NCI-H446 treated with DMSO at 0.1 percent for 48 hours (cell line): ENCODE measurements at regions not wholly inside any gene's neighbourhood (a gene's known extent, or its start where the extent isn't known, plus 50 kb on each side); places are given as distances from the start of the nearest gene placed in this dataset.

Experiments used
- DNase-seq: peaks from one replicate; lab custom pipeline; 2025; lab: John Stamatoyannopoulos, UW

DNA sequence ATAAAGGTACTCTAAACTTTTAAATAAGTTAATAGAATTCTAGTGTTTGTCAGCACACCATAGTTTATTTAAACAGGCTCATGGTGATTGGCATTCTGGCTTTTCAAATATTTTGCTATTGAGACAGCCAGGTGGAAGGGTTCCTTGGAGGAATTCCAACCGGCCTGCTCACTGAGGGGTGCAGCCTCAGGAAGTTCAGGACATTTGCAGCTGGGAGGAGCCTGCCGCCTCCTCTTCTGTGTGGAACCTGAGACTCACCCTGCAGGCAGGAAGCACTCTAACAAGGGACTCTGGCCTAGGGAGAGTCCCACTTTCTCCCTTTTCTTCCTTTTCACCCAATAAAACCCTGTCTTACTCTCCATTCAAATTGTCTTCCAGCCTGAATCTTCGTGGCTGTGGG is 1328.0 kb downstream of the FSTL5 start:
- DNase-seq: no peak

GRCh38 chr4:160836431-160836830 is 1327.4 kb downstream of the FSTL5 start:
- DNase-seq: no peak

DNA sequence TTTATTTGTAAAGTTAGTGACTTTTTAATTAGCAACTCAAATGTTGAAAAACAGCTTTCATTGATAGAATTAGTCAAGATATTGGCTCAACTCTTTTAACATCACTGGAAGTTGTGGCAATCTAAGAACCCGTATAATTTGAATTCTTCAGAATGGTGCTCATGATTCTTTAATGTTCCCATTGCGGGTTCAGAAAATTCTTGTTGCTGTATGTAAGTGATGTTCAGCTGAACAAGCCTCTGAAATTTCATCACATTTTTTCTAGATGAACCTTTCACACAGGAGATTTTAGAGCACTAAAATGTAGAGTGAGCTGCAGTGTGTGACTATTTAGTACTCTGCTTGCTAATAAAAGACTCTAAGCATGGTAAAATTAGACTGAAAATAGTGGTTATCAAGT is 1317.7 kb downstream of the FSTL5 start:
- no peak for DNase-seq

GRCh38 chr4:160847228-160847627 is 1316.6 kb downstream of the FSTL5 start:
- DNase-seq: no peak

DNA sequence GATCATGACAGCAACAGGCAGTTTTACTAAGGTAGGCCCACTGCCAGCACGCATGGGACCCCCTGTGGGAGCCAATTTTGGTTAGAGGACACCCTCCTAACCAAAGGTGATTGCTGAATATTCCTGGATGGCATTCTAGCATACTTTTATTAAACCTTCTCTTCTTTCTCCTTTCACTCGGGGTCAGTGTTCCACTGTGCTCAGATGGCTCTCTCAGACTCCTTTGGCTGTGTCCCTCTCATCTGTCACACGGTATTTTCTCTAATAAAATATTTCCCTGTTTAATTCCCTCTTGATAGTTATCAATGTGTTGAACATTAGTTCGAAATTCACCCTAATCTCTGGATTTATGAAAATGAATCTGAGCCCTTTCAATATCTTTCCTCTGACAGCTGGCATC is 1315.3 kb downstream of the FSTL5 start:
- no peak for DNase-seq

GRCh38 chr4:160848901-160849760 is 1314.7 kb downstream of the FSTL5 start:
- no peak for DNase-seq

- no peak for DNase-seq
Observed at GRCh38 chr4:160864253-160864652, 1299.5 kb downstream of the FSTL5 start.

- no peak for DNase-seq
Observed at GRCh38 chr4:160869899-160870298, 1293.9 kb downstream of the FSTL5 start.

GRCh38 chr4:160872491-160872890 is 1291.3 kb downstream of the FSTL5 start:
- no peak for DNase-seq

- no peak for DNase-seq
Observed at GRCh38 chr4:160877087-160877790, 1286.6 kb downstream of the FSTL5 start.

DNA sequence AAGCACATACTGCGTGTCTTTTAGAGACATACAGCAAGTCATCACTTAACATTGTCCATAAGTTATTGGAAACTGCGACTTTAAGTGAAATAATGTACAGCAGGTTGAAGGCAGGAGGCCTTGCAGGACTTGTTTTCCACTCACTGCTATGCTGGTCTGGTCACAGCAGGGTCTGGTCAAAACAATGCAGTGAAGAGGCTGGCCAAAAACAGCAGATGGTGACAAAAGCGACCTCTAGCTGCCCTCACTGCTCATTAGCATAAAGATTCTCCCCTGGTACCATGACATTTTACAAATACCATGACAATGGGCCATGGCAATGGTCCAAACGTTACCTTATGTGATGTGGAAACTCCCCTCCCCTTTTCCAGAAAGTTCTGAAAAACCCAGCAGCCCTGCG is 1283.6 kb downstream of the FSTL5 start:
- DNase-seq: no peak

GRCh38 chr4:160887668-160888067 is 1276.1 kb downstream of the FSTL5 start:
- DNase-seq: no peak

GRCh38 chr4:160894128-160894527 is 1269.7 kb downstream of the FSTL5 start:
- no peak for DNase-seq

DNA sequence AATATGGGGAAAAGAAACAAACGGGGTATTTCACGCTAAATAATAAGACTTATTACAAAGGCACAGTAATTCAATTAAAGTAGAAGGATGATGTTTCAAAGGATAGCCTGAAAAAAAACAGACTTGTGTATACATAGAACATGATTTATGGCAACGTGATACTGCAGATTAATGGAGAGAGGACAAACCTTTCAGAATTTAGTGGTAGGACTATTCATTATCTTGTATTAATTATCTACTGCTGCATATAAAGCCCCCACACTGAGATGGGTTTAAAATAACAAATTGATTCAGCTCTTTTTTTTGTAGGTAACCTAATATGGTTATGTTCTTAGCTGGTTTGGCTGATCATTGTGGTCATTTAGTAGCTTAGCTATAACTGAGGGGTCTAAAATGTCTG is 1269.0 kb downstream of the FSTL5 start:
- no peak for DNase-seq

GRCh38 chr4:160927311-160927710 is 1236.5 kb downstream of the FSTL5 start:
- DNase-seq: no peak

DNA sequence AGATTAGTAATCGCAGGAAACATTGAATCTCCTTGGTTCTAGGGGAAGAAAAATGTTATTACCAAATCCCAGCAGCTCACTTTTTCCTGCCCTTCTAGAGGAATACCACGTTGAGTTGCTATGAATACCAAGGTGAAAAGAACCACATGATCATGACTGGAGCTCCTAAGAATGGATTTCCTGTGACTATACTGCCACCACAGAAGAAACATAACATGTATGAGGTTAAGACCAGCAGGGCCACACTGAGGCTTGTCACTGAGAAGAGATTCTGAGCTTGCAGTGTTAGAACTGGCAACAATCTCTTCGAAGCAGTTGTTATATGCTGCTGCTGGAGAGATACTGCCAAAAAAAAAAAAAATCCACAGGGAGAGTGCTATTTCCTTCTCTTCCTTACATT is 1235.3 kb downstream of the FSTL5 start:
- DNase-seq: no peak

DNA sequence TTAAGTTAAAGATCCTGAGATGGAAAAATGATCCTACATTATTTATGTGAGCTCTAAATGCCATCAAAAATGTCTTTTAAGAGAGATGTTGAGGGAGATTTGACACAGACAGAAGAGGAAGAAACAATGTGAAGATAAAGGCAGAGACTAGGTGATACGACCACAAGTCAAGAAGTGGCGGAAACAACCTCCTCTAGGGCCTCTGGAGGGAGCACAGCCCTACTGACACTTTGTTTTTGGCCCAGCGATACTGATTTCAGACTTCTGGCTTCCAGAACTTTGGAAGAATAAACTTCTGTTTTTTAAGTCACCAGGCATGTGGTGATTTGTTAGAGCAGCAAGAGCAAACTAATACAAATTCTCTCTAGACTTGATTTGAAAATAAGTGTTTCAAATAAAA is 1216.1 kb downstream of the FSTL5 start:
- no peak for DNase-seq

DNA sequence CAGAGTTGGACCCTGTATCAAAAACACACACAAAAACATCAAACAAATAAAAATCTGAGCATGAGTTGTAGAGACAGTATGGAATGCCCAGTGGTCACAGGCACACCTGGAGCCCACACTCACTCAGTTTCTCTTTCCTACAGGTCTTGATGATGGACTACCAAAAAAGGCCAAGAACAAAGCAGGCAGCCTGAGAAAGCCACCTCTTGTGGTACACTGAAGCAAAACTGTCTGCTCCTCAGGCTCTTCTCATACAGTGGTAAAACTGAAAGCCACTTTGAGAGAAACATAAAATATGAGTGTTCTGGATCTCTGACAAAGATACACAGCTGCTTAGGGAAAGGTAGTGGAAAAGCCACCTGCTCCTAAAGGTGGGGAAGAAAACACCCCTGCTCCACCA is 1206.9 kb downstream of the FSTL5 start:
- no peak for DNase-seq

DNA sequence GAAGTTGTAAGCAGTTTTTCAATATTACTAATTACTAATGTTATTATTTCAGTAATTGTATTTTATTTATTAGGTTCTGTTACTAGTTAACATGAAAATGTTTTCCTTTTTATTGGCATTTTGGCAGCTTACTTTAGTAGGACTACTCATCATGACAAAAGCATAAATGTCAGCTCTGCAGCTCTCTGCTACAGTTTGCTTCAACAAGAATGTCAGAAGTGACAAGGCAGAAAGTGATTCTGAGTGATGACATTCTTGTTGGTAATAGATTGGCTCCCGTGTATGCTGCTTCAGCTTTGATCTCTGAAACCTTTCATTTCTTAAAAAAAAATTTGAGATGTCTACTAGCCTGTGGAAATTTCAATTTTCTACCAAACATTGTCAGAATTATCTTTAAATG is 1193.9 kb downstream of the FSTL5 start:
- no peak for DNase-seq

DNA sequence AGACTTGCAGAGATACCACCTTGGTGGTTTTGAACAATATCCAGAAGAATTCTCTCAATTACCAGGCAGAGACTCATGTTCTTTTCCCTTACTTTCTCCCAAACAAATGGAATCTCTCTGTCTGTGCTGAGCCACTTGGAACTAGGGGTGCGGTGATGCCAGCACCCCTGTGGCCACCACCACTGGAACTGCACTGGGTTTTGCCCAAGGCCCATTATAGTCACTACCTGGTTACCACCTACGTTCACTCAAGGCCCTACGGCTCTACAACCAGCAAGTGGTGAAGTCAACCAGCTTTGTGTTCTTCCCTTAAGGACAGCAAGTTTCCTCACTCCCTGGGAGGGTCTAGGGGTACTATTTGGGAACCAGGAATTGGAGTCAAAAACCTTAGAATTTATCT is 1183.7 kb downstream of the FSTL5 start:
- no peak for DNase-seq

- DNase-seq: no peak
Observed at GRCh38 chr4:160981083-160981482, 1182.7 kb downstream of the FSTL5 start.

DNA sequence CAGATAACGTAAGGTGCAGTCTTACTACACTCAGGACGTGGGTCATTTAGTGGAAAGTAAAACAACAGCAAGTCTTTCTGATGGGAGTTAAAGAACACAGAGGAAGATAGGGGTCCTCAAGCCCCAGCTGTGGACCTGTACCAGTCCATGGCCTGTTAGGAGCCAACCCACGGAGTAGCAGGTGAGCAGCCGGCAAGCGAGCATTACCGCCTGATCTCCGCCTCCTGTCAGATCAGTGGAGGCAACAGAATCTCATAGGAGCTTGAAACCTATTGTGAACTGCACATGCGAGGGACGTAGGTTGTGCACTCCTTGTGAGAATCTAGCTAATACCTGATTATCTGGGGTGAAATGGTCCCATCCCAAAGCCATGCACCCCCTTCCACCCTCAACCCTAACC is 1180.8 kb downstream of the FSTL5 start:
- DNase-seq: no peak

DNA sequence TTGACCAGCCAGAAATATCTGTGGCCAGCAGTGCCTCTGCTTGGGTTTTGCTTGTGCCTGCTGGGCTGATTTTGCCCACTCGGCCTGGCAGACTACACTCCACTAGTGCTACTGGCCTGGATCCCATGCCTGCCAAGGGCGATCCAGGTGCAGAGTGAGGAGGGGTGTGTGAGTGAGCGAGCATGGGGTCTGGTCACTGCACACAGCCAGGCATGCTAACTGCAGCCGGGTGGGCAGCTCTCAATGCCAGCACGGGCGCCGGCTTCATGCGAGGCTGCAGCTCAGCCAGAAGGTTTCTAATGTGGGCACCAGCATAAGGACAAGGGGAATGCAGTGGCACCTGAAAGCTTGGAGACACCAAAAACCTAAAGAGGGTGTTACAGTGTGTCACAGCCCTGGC is 1161.4 kb downstream of the FSTL5 start:
- no peak for DNase-seq
